ENCODE measurements at regions not wholly inside any gene's neighbourhood (a gene's known extent, or its start where the extent isn't known, plus 50 kb on each side); places are given as distances from the start of the nearest gene placed in this dataset.

- TF ChIP-seq CTCF (IDR thresholded peaks at IDR 0.05) (no peak), EZH2 (IDR thresholded peaks at IDR 0.05; ENCODE audit: borderline replicate concordance, insufficient read depth, low read depth, low read length, poor library complexity, severe bottlenecking) (no peak)
Measured at GRCh38 chr6:117034971-117035370, 157.9 kb downstream of the RFX6 start.

Measured in B cell (primary cell).